ENCODE measurements at regions not wholly inside any gene's neighbourhood (a gene's known extent, or its start where the extent isn't known, plus 50 kb on each side); places are given as distances from the start of the nearest gene placed in this dataset.

GRCh38 chr15:27595211-27595610 lies 503.9 kb downstream of the OCA2 start:
- no peak for TF ChIP-seq CTCF (IDR thresholded peaks at IDR 0.05)
- TF ChIP-seq EZH2 (IDR thresholded peaks at IDR 0.05), result no peak

Measured in neural progenitor cell (in vitro differentiated cells).